Breast epithelium (tissue), 3 donors: ENCODE measurements at regions not wholly inside any gene's neighbourhood (a gene's known extent, or its start where the extent isn't known, plus 50 kb on each side); places are given as distances from the start of the nearest gene placed in this dataset.

ENCODE experiments used
- POLR2AphosphoS5 ChIP-seq, 3 donors: sonication (generic); formaldehyde crosslinking; IDR thresholded peaks; one replicate each; pipeline ENCODE4 v1.6.1; 2017; ENCODE audit warnings: antibody characterized with exemption in 3 of 3
- TF ChIP-seq, protein P1 (sequence below), 3 donors: fragments of 450-650 bp; IDR thresholded peaks; one replicate each; pipeline ENCODE4 v1.5.1; 2016 to 2017; ENCODE audit warnings: antibody characterized with exemption in 3 of 3, mild to moderate bottlenecking in 3 of 3, moderate library complexity in 3 of 3

DNA sequence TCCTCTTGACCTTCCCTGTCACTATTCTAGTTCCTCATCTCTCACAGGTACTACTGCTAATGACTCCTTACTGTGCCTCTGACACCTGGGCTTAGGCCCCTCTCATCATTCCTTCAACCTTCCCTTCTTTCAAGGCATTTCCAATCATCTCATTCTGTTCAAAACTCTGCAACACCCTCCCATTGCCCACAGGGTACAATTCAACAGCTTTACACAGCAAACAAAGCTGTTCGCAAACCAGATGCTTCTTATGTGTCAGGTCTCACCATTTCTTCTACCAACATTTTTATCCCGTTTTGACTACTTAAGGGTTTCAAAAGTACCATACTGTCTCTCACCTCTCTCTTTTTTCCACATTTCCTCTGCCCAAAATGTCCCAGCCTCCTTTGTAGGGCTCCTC is 84.4 kb upstream of the ID4 start:
- TF ChIP-seq, protein P1, sequence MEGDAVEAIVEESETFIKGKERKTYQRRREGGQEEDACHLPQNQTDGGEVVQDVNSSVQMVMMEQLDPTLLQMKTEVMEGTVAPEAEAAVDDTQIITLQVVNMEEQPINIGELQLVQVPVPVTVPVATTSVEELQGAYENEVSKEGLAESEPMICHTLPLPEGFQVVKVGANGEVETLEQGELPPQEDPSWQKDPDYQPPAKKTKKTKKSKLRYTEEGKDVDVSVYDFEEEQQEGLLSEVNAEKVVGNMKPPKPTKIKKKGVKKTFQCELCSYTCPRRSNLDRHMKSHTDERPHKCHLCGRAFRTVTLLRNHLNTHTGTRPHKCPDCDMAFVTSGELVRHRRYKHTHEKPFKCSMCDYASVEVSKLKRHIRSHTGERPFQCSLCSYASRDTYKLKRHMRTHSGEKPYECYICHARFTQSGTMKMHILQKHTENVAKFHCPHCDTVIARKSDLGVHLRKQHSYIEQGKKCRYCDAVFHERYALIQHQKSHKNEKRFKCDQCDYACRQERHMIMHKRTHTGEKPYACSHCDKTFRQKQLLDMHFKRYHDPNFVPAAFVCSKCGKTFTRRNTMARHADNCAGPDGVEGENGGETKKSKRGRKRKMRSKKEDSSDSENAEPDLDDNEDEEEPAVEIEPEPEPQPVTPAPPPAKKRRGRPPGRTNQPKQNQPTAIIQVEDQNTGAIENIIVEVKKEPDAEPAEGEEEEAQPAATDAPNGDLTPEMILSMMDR (IDR thresholded peaks at IDR 0.05): no peak
- TF ChIP-seq POLR2AphosphoS5 (IDR thresholded peaks at IDR 0.05): no peak
